SK-N-MC (cell line): ENCODE measurements at regions not wholly inside any gene's neighbourhood (a gene's known extent, or its start where the extent isn't known, plus 50 kb on each side); places are given as distances from the start of the nearest gene placed in this dataset.

Experiments used
- EZH2 ChIP-seq: fragments of 200-600 bp; sonication (generic); IDR thresholded peaks from one replicate; pipeline ENCODE4 v1.6.1; 2017; ENCODE audit warnings: antibody characterized with exemption
- FOXP2 ChIP-seq: optimal IDR thresholded peaks from 2 replicates; pipeline ENCODE3; 2011; ENCODE audit warnings: mild to moderate bottlenecking, moderate library complexity; ENCODE audit not compliant: insufficient read depth; ENCODE audit errors: extremely low read length, control extremely low read depth
- POLR2AphosphoS5 ChIP-seq: IDR thresholded peaks from 2 replicates; pipeline ENCODE4 v1.6.1; 2012; ENCODE audit warnings: mild to moderate bottlenecking, low read depth, low read length, borderline replicate concordance

- TF ChIP-seq POLR2AphosphoS5, result no peak
- no peak for TF ChIP-seq EZH2
- no peak for TF ChIP-seq FOXP2
Measured at GRCh38 chr13:94860981-94861407, 148.6 kb upstream of the SOX21 start.
